Neural cell (in vitro differentiated cells): ENCODE measurements at regions not wholly inside any gene's neighbourhood (a gene's known extent, or its start where the extent isn't known, plus 50 kb on each side); places are given as distances from the start of the nearest gene placed in this dataset.

Experiments used
- H2AFZ ChIP-seq: fragments of 200-600, 300-800 bp; sonication (generic), shearing (Covaris generic); 2 replicates; pipeline ENCODE4 v1.6.0; 2014; ENCODE audit warnings: low read depth, mild to moderate bottlenecking, antibody characterized with exemption, low read length, moderate library complexity
- H3F3A ChIP-seq: fragments of 200-600 bp; shearing (Covaris generic); 2 replicates; pipeline ENCODE4 v1.6.1; 2016; ENCODE audit warnings: mild to moderate bottlenecking, moderate library complexity, mixed read lengths, antibody characterized with exemption, low read length; ENCODE audit not compliant: insufficient read depth, poor library complexity, severe bottlenecking
- H3K27ac ChIP-seq: fragments of 200-600, 300-800 bp; sonication (generic), shearing (Covaris generic); 2 replicates; pipeline ENCODE4 v1.5.1; 2014; ENCODE audit warnings: mild to moderate bottlenecking, low read length, moderate library complexity
- H3K27me3 ChIP-seq: fragments of 300-800, 200-600 bp; sonication (generic), shearing (Covaris generic); 2 replicates; pipeline ENCODE4 v1.6.0; 2014; ENCODE audit warnings: mild to moderate bottlenecking, low read depth, low read length, moderate library complexity; ENCODE audit not compliant: insufficient read depth
- H3K36me3 ChIP-seq: fragments of 300-800, 200-600 bp; sonication (generic), shearing (Covaris generic); 2 replicates; pipeline ENCODE4 v1.5.1; 2014; ENCODE audit warnings: mild to moderate bottlenecking, antibody characterized with exemption, low read length, moderate library complexity; ENCODE audit not compliant: insufficient read depth
- H3K4me2 ChIP-seq: fragments of 300-800, 200-600 bp; sonication (generic), shearing (Covaris generic); 2 replicates; pipeline ENCODE4 v1.6.0; 2014; ENCODE audit warnings: mild to moderate bottlenecking, low read length
- H3K4me3 ChIP-seq: fragments of 300-800, 200-600 bp; sonication (generic), shearing (Covaris generic); 2 replicates; pipeline ENCODE4 v1.5.1; 2014; ENCODE audit warnings: mild to moderate bottlenecking, low read length, moderate library complexity
- H3K79me2 ChIP-seq: fragments of 200-600 bp; shearing (Covaris generic); replicated peaks from 2 replicates; pipeline ENCODE4 v1.6.0; 2014; ENCODE audit warnings: mild to moderate bottlenecking, low read length, moderate library complexity; ENCODE audit not compliant: insufficient read depth
- H3K9ac ChIP-seq: fragments of 300-800, 200-600 bp; sonication (generic), shearing (Covaris generic); 2 replicates; pipeline ENCODE4 v1.6.1; 2016; ENCODE audit warnings: mild to moderate bottlenecking, low read length, mixed read lengths
- H3K9me2 ChIP-seq: fragments of 200-600 bp; shearing (Covaris generic); 2 replicates; pipeline ENCODE4 v1.6.1; 2016; ENCODE audit warnings: mild to moderate bottlenecking, low read length, mixed read lengths; ENCODE audit not compliant: insufficient read depth
- H3K9me3 ChIP-seq: fragments of 200-600, 300-800 bp; sonication (generic), shearing (Covaris generic); 2 replicates; pipeline ENCODE4 v1.6.1; 2016; ENCODE audit warnings: mild to moderate bottlenecking, mixed run types, low read length, moderate library complexity, mixed read lengths
- H4K20me1 ChIP-seq: fragments of 200-600 bp; shearing (Covaris generic); 2 replicates; pipeline ENCODE4 v1.6.1; 2016; ENCODE audit warnings: mild to moderate bottlenecking, mixed run types; ENCODE audit not compliant: insufficient read depth
- MXI1 ChIP-seq: fragments of 450-650 bp; conservative IDR thresholded peaks from 2 replicates; pipeline ENCODE4 v1.6.1; 2014; ENCODE audit warnings: antibody characterized with exemption, mild to moderate bottlenecking; ENCODE audit not compliant: poor library complexity, severe bottlenecking
- POLR2AphosphoS5 ChIP-seq: IDR thresholded peaks from 2 replicates; pipeline ENCODE4 v1.6.1; 2012
- RAD21 ChIP-seq: fragments of 450-650 bp; conservative IDR thresholded peaks from 2 replicates; pipeline ENCODE4 v1.6.1; 2014; ENCODE audit warnings: antibody characterized with exemption, mild to moderate bottlenecking, moderate library complexity
- TAF1 ChIP-seq: IDR thresholded peaks from 2 replicates; pipeline ENCODE4 v1.6.1; 2012; ENCODE audit warnings: low read depth
- TF ChIP-seq, protein P1 (sequence below): fragments of 450-650 bp; IDR thresholded peaks from 2 replicates; pipeline ENCODE4 v1.5.1; 2014; ENCODE audit warnings: antibody characterized with exemption, mild to moderate bottlenecking, moderate library complexity; ENCODE audit not compliant: poor library complexity, severe bottlenecking
- TF ChIP-seq, protein P2 (sequence below): IDR thresholded peaks from 2 replicates; pipeline ENCODE4 v1.6.1; 2012; ENCODE audit warnings: borderline replicate concordance

DNA sequence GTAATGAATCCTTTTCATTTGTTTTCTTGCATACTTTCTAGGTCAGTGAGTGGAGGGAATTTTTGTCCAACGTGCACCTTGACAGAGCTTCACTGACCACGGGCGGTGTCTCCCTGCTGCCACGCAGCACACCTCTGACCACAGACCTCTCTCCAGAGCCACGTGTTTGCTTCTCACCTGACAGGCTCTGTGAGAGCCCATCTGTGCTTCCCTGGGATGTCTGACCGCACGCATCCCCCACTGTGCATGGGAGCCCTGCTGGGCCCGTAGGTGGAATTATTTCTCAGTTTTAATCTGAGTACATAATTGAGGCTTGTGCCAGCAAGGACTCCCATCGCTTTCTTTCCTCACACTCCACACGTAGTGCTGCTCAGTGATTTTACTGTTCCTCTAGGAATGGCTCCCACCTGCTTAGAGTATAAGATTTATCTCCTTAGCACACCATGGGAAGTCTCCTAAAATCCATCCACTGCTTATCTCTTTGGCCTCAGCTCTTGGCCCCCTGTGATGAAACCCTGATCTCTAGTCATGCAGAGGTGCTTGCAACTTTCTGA is 482.6 kb downstream of the TSN start:
- Histone ChIP-seq H3K4me2 (no peak overlapping the region), H3K79me2 (no peaks in the 10 kb centered on the region), H3K9me3 (no peaks in the 10 kb centered on the region), H4K20me1 (no peaks in the 10 kb centered on the region), H3K27ac (no peak overlapping the region), H3F3A (no peaks in the 10 kb centered on the region), H3K27me3 (no peaks in the 10 kb centered on the region), H2AFZ (no peak overlapping the region), H3K4me3 (no peak overlapping the region), H3K36me3 (no peaks in the 10 kb centered on the region), H3K9me2 (no peaks in the 10 kb centered on the region), H3K9ac (no peak overlapping the region)
- TF ChIP-seq, protein P1, sequence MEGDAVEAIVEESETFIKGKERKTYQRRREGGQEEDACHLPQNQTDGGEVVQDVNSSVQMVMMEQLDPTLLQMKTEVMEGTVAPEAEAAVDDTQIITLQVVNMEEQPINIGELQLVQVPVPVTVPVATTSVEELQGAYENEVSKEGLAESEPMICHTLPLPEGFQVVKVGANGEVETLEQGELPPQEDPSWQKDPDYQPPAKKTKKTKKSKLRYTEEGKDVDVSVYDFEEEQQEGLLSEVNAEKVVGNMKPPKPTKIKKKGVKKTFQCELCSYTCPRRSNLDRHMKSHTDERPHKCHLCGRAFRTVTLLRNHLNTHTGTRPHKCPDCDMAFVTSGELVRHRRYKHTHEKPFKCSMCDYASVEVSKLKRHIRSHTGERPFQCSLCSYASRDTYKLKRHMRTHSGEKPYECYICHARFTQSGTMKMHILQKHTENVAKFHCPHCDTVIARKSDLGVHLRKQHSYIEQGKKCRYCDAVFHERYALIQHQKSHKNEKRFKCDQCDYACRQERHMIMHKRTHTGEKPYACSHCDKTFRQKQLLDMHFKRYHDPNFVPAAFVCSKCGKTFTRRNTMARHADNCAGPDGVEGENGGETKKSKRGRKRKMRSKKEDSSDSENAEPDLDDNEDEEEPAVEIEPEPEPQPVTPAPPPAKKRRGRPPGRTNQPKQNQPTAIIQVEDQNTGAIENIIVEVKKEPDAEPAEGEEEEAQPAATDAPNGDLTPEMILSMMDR = no peak
- TF ChIP-seq POLR2AphosphoS5 (no peak), RAD21 (no peak)
- TF ChIP-seq, protein P2, sequence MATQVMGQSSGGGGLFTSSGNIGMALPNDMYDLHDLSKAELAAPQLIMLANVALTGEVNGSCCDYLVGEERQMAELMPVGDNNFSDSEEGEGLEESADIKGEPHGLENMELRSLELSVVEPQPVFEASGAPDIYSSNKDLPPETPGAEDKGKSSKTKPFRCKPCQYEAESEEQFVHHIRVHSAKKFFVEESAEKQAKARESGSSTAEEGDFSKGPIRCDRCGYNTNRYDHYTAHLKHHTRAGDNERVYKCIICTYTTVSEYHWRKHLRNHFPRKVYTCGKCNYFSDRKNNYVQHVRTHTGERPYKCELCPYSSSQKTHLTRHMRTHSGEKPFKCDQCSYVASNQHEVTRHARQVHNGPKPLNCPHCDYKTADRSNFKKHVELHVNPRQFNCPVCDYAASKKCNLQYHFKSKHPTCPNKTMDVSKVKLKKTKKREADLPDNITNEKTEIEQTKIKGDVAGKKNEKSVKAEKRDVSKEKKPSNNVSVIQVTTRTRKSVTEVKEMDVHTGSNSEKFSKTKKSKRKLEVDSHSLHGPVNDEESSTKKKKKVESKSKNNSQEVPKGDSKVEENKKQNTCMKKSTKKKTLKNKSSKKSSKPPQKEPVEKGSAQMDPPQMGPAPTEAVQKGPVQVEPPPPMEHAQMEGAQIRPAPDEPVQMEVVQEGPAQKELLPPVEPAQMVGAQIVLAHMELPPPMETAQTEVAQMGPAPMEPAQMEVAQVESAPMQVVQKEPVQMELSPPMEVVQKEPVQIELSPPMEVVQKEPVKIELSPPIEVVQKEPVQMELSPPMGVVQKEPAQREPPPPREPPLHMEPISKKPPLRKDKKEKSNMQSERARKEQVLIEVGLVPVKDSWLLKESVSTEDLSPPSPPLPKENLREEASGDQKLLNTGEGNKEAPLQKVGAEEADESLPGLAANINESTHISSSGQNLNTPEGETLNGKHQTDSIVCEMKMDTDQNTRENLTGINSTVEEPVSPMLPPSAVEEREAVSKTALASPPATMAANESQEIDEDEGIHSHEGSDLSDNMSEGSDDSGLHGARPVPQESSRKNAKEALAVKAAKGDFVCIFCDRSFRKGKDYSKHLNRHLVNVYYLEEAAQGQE = no peak

DNA sequence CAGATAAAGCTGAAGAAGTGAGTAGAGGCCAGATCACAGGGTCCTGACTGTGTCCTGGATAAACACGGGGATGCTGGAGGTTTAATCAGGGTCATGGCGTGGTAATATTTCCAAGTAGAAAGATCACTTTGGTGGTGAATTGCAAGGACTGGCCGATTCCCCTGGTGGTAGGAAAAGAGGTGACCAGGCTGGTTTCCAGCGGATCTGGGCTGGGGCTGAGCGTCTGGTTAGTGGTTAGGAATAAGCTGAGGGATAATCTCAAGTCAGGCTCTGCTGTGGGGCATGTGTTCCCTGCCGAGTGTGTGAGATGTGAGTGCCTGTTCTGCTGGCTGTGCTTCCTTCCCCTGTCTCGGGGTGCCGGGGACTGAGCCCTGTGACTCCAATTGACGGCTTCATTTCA is 484.0 kb downstream of the TSN start:
- Histone ChIP-seq H3K79me2 (no peaks in the 10 kb centered on the region), H3K9me2 (no peaks in the 10 kb centered on the region)

More for the DNA sequence above, 484.0 kb downstream of the TSN start:
- Histone ChIP-seq H3K9ac (no peak overlapping the region), H4K20me1 (no peaks in the 10 kb centered on the region), H3F3A (no peaks in the 10 kb centered on the region), H2AFZ (no peak overlapping the region), H3K4me3 (no peak overlapping the region), H3K4me2 (no peak overlapping the region), H3K27ac (no peak overlapping the region), H3K27me3 (no peaks in the 10 kb centered on the region), H3K9me3 (no peaks in the 10 kb centered on the region), H3K36me3 (no peaks in the 10 kb centered on the region)
- TF ChIP-seq, protein P2 = no peak
- no peak for TF ChIP-seq TAF1
- TF ChIP-seq MXI1 = no peak
